ENCODE measurements at regions not wholly inside any gene's neighbourhood (a gene's known extent, or its start where the extent isn't known, plus 50 kb on each side); places are given as distances from the start of the nearest gene placed in this dataset.

- DNase-seq: no peak
- Histone ChIP-seq H3K27me3 (no peaks in the 10 kb centered on the region), H3K9me3 (no peaks in the 10 kb centered on the region), H3K4me3 (no peak overlapping the region), H3K36me3 (no peaks in the 10 kb centered on the region)
Measured at GRCh38 chr17:68785565-68786486, 169.4 kb downstream of the ABCA8 start.

GRCh38 chr17:68784431-68784830 is 170.8 kb downstream of the ABCA8 start:
- Histone ChIP-seq H3K4me3 (no peak overlapping the region), H3K27me3 (no peaks in the 10 kb centered on the region), H3K9me3 (no peaks in the 10 kb centered on the region), H3K36me3 (no peaks in the 10 kb centered on the region)
- no peak for DNase-seq

GRCh38 chr17:68783861-68784260 is 171.3 kb downstream of the ABCA8 start:
- Histone ChIP-seq H3K27me3 (no peaks in the 10 kb centered on the region), H3K4me3 (no peak overlapping the region), H3K36me3 (no peaks in the 10 kb centered on the region), H3K9me3 (no peaks in the 10 kb centered on the region)
- DNase-seq: no peak

GRCh38 chr17:68782789-68783188 is 172.4 kb downstream of the ABCA8 start:
- H3K9me3 ChIP-seq: no peaks in the 10 kb centered on the region
- no peak for DNase-seq

GRCh38 chr17:68780596-68780995 is 174.6 kb downstream of the ABCA8 start:
- H3K4me3 ChIP-seq: no peak overlapping the region
- no peaks in the 10 kb centered on the region for H3K36me3 ChIP-seq
- DNase-seq: no peak
- H3K9me3 ChIP-seq: no peaks in the 10 kb centered on the region
- no peaks in the 10 kb centered on the region for H3K27me3 ChIP-seq

More at GRCh38 chr17:68782789-68783188, 172.4 kb downstream of the ABCA8 start:
- H3K27me3 ChIP-seq: no peaks in the 10 kb centered on the region
- H3K36me3 ChIP-seq: no peaks in the 10 kb centered on the region
- no peak overlapping the region for H3K4me3 ChIP-seq

GRCh38 chr17:68778726-68779125 is 176.5 kb downstream of the ABCA8 start:
- no peaks in the 10 kb centered on the region for H3K27me3 ChIP-seq
- no peaks in the 10 kb centered on the region for H3K9me3 ChIP-seq
- H3K4me3 ChIP-seq: no peak overlapping the region
- no peaks in the 10 kb centered on the region for H3K36me3 ChIP-seq
- no peak for DNase-seq

GRCh38 chr17:68777856-68778694 is 176.9 kb upstream of the FAM20A start:
- Histone ChIP-seq H3K27me3 (no peaks in the 10 kb centered on the region), H3K9me3 (no peaks in the 10 kb centered on the region), H3K4me3 (no peak overlapping the region), H3K36me3 (no peaks in the 10 kb centered on the region)
- DNase-seq: no peak

GRCh38 chr17:68777243-68777855 is 176.2 kb upstream of the FAM20A start:
- Histone ChIP-seq H3K9me3 (no peaks in the 10 kb centered on the region), H3K27me3 (no peaks in the 10 kb centered on the region), H3K36me3 (no peaks in the 10 kb centered on the region), H3K4me3 (no peak overlapping the region)
- DNase-seq: peak; percentile 45

- no peak for DNase-seq
- no peaks in the 10 kb centered on the region for H3K36me3 ChIP-seq
- H3K27me3 ChIP-seq: no peaks in the 10 kb centered on the region
- H3K4me3 ChIP-seq: no peak overlapping the region
- H3K9me3 ChIP-seq: no peaks in the 10 kb centered on the region
Measured at GRCh38 chr17:68776451-68776850, 175.3 kb upstream of the FAM20A start.

GRCh38 chr17:68775969-68776368 is 174.8 kb upstream of the FAM20A start:
- DNase-seq: no peak
- H3K4me3 ChIP-seq: no peak overlapping the region
- no peaks in the 10 kb centered on the region for H3K36me3 ChIP-seq
- no peaks in the 10 kb centered on the region for H3K27me3 ChIP-seq
- H3K9me3 ChIP-seq: no peaks in the 10 kb centered on the region

GRCh38 chr17:68775318-68775717 is 174.2 kb upstream of the FAM20A start:
- DNase-seq: no peak
- Histone ChIP-seq H3K27me3 (no peaks in the 10 kb centered on the region), H3K9me3 (no peaks in the 10 kb centered on the region), H3K4me3 (no peak overlapping the region), H3K36me3 (no peaks in the 10 kb centered on the region)

- Histone ChIP-seq H3K27me3 (no peaks in the 10 kb centered on the region), H3K9me3 (no peaks in the 10 kb centered on the region), H3K36me3 (no peaks in the 10 kb centered on the region), H3K4me3 (peak overlapping the region; percentile 8; the same call in 1 of the 2 replicates)
- DNase-seq: no peak
Measured at GRCh38 chr17:68771867-68772515, 170.8 kb upstream of the FAM20A start.

GRCh38 chr17:68768804-68769203 is 167.6 kb upstream of the FAM20A start:
- DNase-seq: no peak

GRCh38 chr17:68766640-68767039 is 165.5 kb upstream of the FAM20A start:
- DNase-seq: no peak
- Histone ChIP-seq H3K27me3 (no peaks in the 10 kb centered on the region), H3K4me3 (no peak overlapping the region), H3K36me3 (no peaks in the 10 kb centered on the region), H3K9me3 (no peaks in the 10 kb centered on the region)

More at GRCh38 chr17:68768804-68769203, 167.6 kb upstream of the FAM20A start:
- no peaks in the 10 kb centered on the region for H3K36me3 ChIP-seq
- H3K27me3 ChIP-seq: no peaks in the 10 kb centered on the region
- no peaks in the 10 kb centered on the region for H3K9me3 ChIP-seq
- no peak overlapping the region for H3K4me3 ChIP-seq

GRCh38 chr17:68763562-68763961 is 162.4 kb upstream of the FAM20A start:
- DNase-seq: no peak
- Histone ChIP-seq H3K4me3 (no peak overlapping the region), H3K36me3 (no peaks in the 10 kb centered on the region), H3K27me3 (no peaks in the 10 kb centered on the region), H3K9me3 (no peaks in the 10 kb centered on the region)

- H3K4me3 ChIP-seq: no peak overlapping the region
- DNase-seq: no peak
- no peaks in the 10 kb centered on the region for H3K36me3 ChIP-seq
- H3K27me3 ChIP-seq: no peaks in the 10 kb centered on the region
- no peaks in the 10 kb centered on the region for H3K9me3 ChIP-seq
Measured at GRCh38 chr17:68762911-68763310, 161.7 kb upstream of the FAM20A start.

GRCh38 chr17:68760141-68760475 is 158.9 kb upstream of the FAM20A start:
- Histone ChIP-seq H3K27me3 (no peaks in the 10 kb centered on the region), H3K36me3 (no peaks in the 10 kb centered on the region), H3K9me3 (no peaks in the 10 kb centered on the region), H3K4me3 (no peak overlapping the region)
- no peak for DNase-seq
